NB4 (cell line): ENCODE measurements at regions not wholly inside any gene's neighbourhood (a gene's known extent, or its start where the extent isn't known, plus 50 kb on each side); places are given as distances from the start of the nearest gene placed in this dataset.
A peak's percentile ranks its signal among the peaks of the same experiment; 100 is the strongest.

Experiments used
- CTCF ChIP-seq: IDR thresholded peaks from one replicate; pipeline ENCODE4 v1.5.1; 2012; ENCODE audit warnings: low read depth, low read length
- MAX ChIP-seq: IDR thresholded peaks from 2 replicates; pipeline ENCODE4 v1.6.1; 2011; ENCODE audit warnings: low read depth, low read length
- POLR2A ChIP-seq: IDR thresholded peaks from 2 replicates; pipeline ENCODE4 v1.6.1; 2011; ENCODE audit warnings: mild to moderate bottlenecking; ENCODE audit not compliant: insufficient read length; ENCODE audit errors: extremely low read depth

DNA sequence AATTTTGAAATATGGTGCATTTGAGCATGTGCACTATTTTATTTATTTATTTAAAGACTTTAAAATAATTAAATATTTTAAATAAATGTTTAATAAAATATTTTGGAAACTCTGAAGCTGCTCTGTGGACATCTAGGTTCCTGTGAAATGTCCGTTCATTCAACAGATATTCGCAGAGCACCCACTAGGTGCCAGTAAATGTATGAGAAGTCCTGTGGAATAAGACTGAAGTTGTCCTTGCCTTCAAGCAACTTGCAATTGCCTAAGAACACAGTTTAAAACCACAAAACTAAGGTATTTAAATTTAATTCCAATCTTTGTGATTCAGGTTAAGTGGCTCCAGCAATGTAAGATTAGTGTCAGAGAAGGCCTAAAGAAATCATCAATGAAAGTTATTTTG, 306.7 kb downstream of the GBA3 start:
- peak; percentile 23 for TF ChIP-seq CTCF
- TF ChIP-seq POLR2A = no peak
- no peak for TF ChIP-seq MAX
